Left lung (tissue), 4 donors: ENCODE measurements at regions not wholly inside any gene's neighbourhood (a gene's known extent, or its start where the extent isn't known, plus 50 kb on each side); places are given as distances from the start of the nearest gene placed in this dataset.

Experiments
- ATAC-seq: fragments of 200-7000 bp; cut with Tn5 transposase; one replicate; pipeline ENCODE4 v1.9.1; 2020; ENCODE audit warnings: moderate library complexity
- DNase-seq, 4 donors: peaks; one replicate each; pipeline ENCODE4 v3.0.0-alpha.2; 2013 to 2020
- H3K27ac ChIP-seq, 2 donors: fragments of 200-600 bp; sonication (generic) in 1 of 2; one replicate each; pipeline versions ENCODE4 v1.5.0 to v1.8.0; 2020 to 2021
- H3K27me3 ChIP-seq, 2 donors: fragments of 200-600 bp; sonication (generic) in 1 of 2; one replicate each; pipeline versions ENCODE4 v1.5.0 to v1.8.0; 2020 to 2021
- H3K36me3 ChIP-seq, 2 donors: fragments of 200-600 bp; sonication (generic) in 1 of 2; one replicate each; pipeline versions ENCODE4 v1.5.0 to v1.8.0; 2020 to 2021
- H3K4me1 ChIP-seq, 2 donors: fragments of 200-600 bp; one replicate each; pipeline ENCODE4 v1.8.0; 2021
- H3K4me3 ChIP-seq, 2 donors: fragments of 200-600 bp; sonication (generic) in 1 of 2; one replicate each; pipeline versions ENCODE4 v1.5.0 to v1.8.0; 2020 to 2021; ENCODE audit warnings: mild to moderate bottlenecking in 1 of 2
- H3K9me3 ChIP-seq, 2 donors: fragments of 200-600 bp; sonication (generic) in 1 of 2; one replicate each; pipeline versions ENCODE4 v1.5.0 to v1.8.0; 2020 to 2021
- intact Hi-C, 2 donors: fragments of 100-400 bp; cut with DNase I; formaldehyde crosslinking; loops; one replicate each; pipeline versions ENCODE4 v1.11.2 to v1.14.2; 2022
- TF ChIP-seq, protein P1 (sequence below), 2 donors: fragments of 200-600 bp; sonication (generic) in 1 of 2; IDR thresholded peaks; one replicate each; pipeline versions ENCODE4 v1.5.0 to v1.8.0; 2021; ENCODE audit warnings: antibody characterized with exemption in 2 of 2
- donor health status: DM: no; HTN: yes; CAD: no.
- donor health status: DM: no; HTN: no; CAD: no.

- no peak overlapping the region for H3K27ac ChIP-seq
- H3K36me3 ChIP-seq, result no peaks in the 10 kb centered on the region
- H3K4me1 ChIP-seq, result no peaks in the 10 kb centered on the region
- intact Hi-C loops, result no loop called here
- no peak overlapping the region for H3K4me3 ChIP-seq
- no peaks in the 10 kb centered on the region for H3K9me3 ChIP-seq
- DNase-seq (no peak), ATAC-seq (no peak)
- TF ChIP-seq, protein P1, sequence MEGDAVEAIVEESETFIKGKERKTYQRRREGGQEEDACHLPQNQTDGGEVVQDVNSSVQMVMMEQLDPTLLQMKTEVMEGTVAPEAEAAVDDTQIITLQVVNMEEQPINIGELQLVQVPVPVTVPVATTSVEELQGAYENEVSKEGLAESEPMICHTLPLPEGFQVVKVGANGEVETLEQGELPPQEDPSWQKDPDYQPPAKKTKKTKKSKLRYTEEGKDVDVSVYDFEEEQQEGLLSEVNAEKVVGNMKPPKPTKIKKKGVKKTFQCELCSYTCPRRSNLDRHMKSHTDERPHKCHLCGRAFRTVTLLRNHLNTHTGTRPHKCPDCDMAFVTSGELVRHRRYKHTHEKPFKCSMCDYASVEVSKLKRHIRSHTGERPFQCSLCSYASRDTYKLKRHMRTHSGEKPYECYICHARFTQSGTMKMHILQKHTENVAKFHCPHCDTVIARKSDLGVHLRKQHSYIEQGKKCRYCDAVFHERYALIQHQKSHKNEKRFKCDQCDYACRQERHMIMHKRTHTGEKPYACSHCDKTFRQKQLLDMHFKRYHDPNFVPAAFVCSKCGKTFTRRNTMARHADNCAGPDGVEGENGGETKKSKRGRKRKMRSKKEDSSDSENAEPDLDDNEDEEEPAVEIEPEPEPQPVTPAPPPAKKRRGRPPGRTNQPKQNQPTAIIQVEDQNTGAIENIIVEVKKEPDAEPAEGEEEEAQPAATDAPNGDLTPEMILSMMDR (IDR thresholded peaks at IDR 0.05), result no peak
- H3K27me3 ChIP-seq, result no peaks in the 10 kb centered on the region
These were observed 114.8 kb upstream of the COL8A1 start for GRCh38 chr3:99523431-99524127.

GRCh38 chr3:99522147-99522546 lies 116.2 kb upstream of the COL8A1 start:
- intact Hi-C loops, result no loop called here

DNA sequence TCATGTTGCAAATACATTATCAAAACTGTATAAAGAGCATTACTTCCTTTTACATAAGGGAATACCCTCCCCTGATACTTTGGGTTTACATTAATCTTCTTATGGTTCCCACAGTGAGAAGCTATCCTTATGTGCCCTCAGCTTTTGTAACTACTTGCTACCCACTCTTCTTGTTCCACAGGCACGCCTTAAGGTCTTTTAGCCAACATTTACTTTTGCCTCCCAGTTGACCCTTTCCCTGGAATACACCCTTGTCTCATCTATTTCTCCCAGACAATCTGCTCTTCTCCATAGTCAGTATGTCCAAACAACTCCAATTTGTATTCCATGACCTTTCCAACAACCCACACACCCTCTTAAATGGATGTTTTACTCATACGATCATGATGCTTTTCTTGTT lies 116.8 kb upstream of the COL8A1 start:
- no peaks in the 10 kb centered on the region for H3K27me3 ChIP-seq
- TF ChIP-seq, protein P1 (IDR thresholded peaks at IDR 0.05), result no peak
- no peaks in the 10 kb centered on the region for H3K9me3 ChIP-seq
- H3K27ac ChIP-seq, result no peak overlapping the region
- ATAC-seq (no peak), DNase-seq (no peak)
- no peaks in the 10 kb centered on the region for H3K4me1 ChIP-seq
- intact Hi-C loops, result no loop called here
- H3K36me3 ChIP-seq, result no peaks in the 10 kb centered on the region
- no peak overlapping the region for H3K4me3 ChIP-seq

More at GRCh38 chr3:99522147-99522546, 116.2 kb upstream of the COL8A1 start:
- Histone ChIP-seq H3K36me3 (no peaks in the 10 kb centered on the region), H3K27me3 (no peaks in the 10 kb centered on the region), H3K9me3 (no peaks in the 10 kb centered on the region), H3K27ac (no peak overlapping the region), H3K4me1 (no peaks in the 10 kb centered on the region), H3K4me3 (no peak overlapping the region)
- ATAC-seq, result no peak
- TF ChIP-seq, protein P1 (IDR thresholded peaks at IDR 0.05), result no peak
- no peak for DNase-seq

DNA sequence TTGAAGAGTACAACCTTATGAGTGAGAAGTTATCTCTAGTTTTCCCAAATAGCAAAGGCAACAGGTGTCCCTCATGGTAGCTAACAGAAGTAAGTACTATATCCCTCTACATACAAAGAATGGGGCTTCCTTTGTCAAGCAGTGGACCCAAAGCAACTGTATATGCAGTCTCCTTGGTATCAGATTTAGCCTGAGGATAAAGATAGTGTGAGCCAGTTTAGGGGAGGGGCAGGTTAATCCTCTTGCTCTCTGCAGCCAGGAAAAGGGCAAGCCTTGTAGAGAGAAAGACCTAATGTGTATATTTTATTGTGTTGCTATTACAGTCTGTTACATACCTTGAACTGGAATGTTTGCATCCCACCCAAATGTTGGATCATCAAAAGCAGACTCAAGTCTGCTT lies 117.9 kb upstream of the COL8A1 start:
- intact Hi-C loops, result no loop called here
- DNase-seq (no peak), ATAC-seq (no peak)
- Histone ChIP-seq H3K4me1 (no peaks in the 10 kb centered on the region), H3K9me3 (no peaks in the 10 kb centered on the region), H3K27me3 (no peaks in the 10 kb centered on the region), H3K4me3 (no peak overlapping the region), H3K27ac (no peak overlapping the region), H3K36me3 (no peaks in the 10 kb centered on the region)
- TF ChIP-seq, protein P1 (IDR thresholded peaks at IDR 0.05), result no peak

DNA sequence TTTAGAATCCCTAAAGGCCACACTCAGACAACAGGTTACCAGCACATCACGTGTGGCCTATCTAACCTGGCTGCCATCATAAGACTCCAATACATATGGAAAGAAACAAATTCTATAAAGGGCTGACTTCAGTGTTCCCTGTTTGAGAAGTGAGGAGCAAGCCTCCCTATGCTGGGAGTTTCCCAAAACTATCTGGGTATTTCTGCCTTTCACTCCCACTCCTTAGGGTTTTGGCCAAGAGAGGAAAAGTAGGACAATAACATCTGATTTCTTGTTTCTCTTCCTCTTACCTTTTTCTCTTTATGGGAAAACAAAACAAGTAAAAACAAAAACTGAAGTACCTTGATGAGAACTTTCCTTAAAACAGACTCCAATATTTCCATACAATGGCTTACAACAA lies 121.5 kb upstream of the COL8A1 start:
- Histone ChIP-seq H3K27ac (no peak overlapping the region), H3K9me3 (no peaks in the 10 kb centered on the region), H3K4me1 (no peaks in the 10 kb centered on the region), H3K27me3 (no peaks in the 10 kb centered on the region), H3K36me3 (no peaks in the 10 kb centered on the region), H3K4me3 (no peak overlapping the region)
- DNase-seq, result no peak
- TF ChIP-seq, protein P1 (IDR thresholded peaks at IDR 0.05), result no peak
- ATAC-seq, result no peak
- intact Hi-C loops, result no loop called here
